ENCODE measurements at regions not wholly inside any gene's neighbourhood (a gene's known extent, or its start where the extent isn't known, plus 50 kb on each side); places are given as distances from the start of the nearest gene placed in this dataset.

DNA sequence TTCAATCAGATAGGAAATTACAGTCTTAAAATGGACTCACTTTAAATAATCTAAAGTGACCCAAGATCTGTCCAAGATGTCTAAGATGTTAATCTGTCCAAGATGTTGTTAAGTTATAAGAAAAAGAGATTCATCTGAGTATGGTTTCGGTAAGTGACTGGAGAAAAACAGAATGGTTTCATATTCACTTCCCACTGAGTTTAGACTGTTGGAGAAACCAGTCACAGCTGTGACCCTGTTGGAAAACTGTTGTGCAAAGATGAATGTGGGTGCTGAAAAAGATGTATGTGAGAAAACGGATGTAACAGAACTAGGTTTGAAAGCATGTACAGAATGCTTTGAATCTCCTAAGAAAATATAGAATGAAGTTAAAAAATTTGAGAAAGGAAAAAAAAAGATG lies 325.9 kb downstream of the COL12A1 start:
- no peaks in the 10 kb centered on the region for H3K36me3 ChIP-seq (ENCODE audit: control insufficient read depth in 1 of 2, insufficient read depth in 2 of 2, low read length in 2 of 2)
- H3K4me2 ChIP-seq (ENCODE audit: low read length) = no peak overlapping the region
- H3K79me1 ChIP-seq (ENCODE audit: low read length) = no peaks in the 10 kb centered on the region
- H2AFZ ChIP-seq (ENCODE audit: insufficient read depth, low read length, poor library complexity) = no peak overlapping the region
- no peak overlapping the region for H2BK5ac ChIP-seq (ENCODE audit: low read depth, low read length, poor library complexity)
- H4K91ac ChIP-seq (ENCODE audit: low read depth, low read length) = no peak overlapping the region
- no peak overlapping the region for H3K9ac ChIP-seq (ENCODE audit: low read length)
- no peak overlapping the region for H4K12ac ChIP-seq (ENCODE audit: low read depth, low read length)
- H3K9me3 ChIP-seq (ENCODE audit: insufficient read depth, low read depth, low read length) = no peaks in the 10 kb centered on the region
- H3K27ac ChIP-seq (ENCODE audit: low read depth, low read length) = no peak overlapping the region
- no peaks in the 10 kb centered on the region for H3K79me2 ChIP-seq (ENCODE audit: control insufficient read depth, insufficient read depth, low read length, poor library complexity)
- H3K4me3 ChIP-seq (ENCODE audit: low read depth, low read length) = no peak overlapping the region
- H2BK120ac ChIP-seq (ENCODE audit: insufficient read depth, low read length, poor library complexity) = no peak overlapping the region
- H3K18ac ChIP-seq (ENCODE audit: low read length) = no peak overlapping the region
- no peak overlapping the region for H3K14ac ChIP-seq (ENCODE audit: low read length)
- no peaks in the 10 kb centered on the region for H3K27me3 ChIP-seq (ENCODE audit: insufficient read depth, low read length)
- no peak overlapping the region for H3K4ac ChIP-seq (ENCODE audit: low read depth, low read length)
- H3K4me1 ChIP-seq (ENCODE audit: control insufficient read depth in 1 of 2, insufficient read depth in 2 of 2, low read length in 2 of 2) = no peaks in the 10 kb centered on the region
- H4K8ac ChIP-seq (ENCODE audit: low read depth, low read length) = no peak overlapping the region
- no peak overlapping the region for H2AK5ac ChIP-seq (ENCODE audit: low read length)
- WGBS (ENCODE audit: extremely low coverage, insufficient coverage, insufficient read length) = no CpG with 5 or more reads among the region's 2 CpGs
- DNase-seq = no peak
- no peak overlapping the region for H2BK12ac ChIP-seq (ENCODE audit: low read length)
- H3K23ac ChIP-seq (ENCODE audit: low read length) = no peak overlapping the region

DNA sequence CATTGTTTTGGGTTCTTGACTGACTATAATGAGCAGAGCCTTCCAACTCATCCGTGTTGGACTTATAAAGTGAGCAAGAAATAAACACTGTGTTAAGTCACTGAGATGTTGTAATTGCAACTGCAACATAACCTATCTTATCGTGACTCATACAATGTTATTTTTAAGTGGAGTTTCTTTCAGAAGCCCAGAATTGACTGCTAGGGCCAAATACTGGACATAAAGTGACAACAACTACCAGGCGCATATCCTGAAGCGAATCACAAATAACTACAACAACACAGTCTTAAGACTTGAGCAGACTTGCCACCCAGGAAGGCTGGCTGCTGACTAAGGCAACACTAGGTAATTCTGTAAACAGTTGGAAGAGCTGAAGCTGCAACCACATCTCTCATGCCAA lies 326.6 kb downstream of the COL12A1 start:
- Histone ChIP-seq H2BK120ac (ENCODE audit: insufficient read depth, low read length, poor library complexity) (no peak overlapping the region), H3K27ac (ENCODE audit: low read depth, low read length) (no peak overlapping the region), H3K4me1 (ENCODE audit: control insufficient read depth in 1 of 2, insufficient read depth in 2 of 2, low read length in 2 of 2) (no peaks in the 10 kb centered on the region), H3K9me3 (ENCODE audit: insufficient read depth, low read depth, low read length) (no peaks in the 10 kb centered on the region), H3K27me3 (ENCODE audit: insufficient read depth, low read length) (no peaks in the 10 kb centered on the region), H3K9ac (ENCODE audit: low read length) (no peak overlapping the region), H3K4me3 (ENCODE audit: low read depth, low read length) (no peak overlapping the region), H2AK5ac (ENCODE audit: low read length) (no peak overlapping the region), H3K79me1 (ENCODE audit: low read length) (no peaks in the 10 kb centered on the region), H3K36me3 (ENCODE audit: control insufficient read depth in 1 of 2, insufficient read depth in 2 of 2, low read length in 2 of 2) (no peaks in the 10 kb centered on the region), H3K23ac (ENCODE audit: low read length) (no peak overlapping the region), H3K14ac (ENCODE audit: low read length) (no peak overlapping the region), H3K79me2 (ENCODE audit: control insufficient read depth, insufficient read depth, low read length, poor library complexity) (no peaks in the 10 kb centered on the region), H2BK5ac (ENCODE audit: low read depth, low read length, poor library complexity) (no peak overlapping the region), H4K8ac (ENCODE audit: low read depth, low read length) (no peak overlapping the region), H3K4ac (ENCODE audit: low read depth, low read length) (no peak overlapping the region), H2AFZ (ENCODE audit: insufficient read depth, low read length, poor library complexity) (no peak overlapping the region), H4K91ac (ENCODE audit: low read depth, low read length) (no peak overlapping the region), H4K12ac (ENCODE audit: low read depth, low read length) (no peak overlapping the region), H3K18ac (ENCODE audit: low read length) (no peak overlapping the region), H2BK12ac (ENCODE audit: low read length) (no peak overlapping the region), H3K4me2 (ENCODE audit: low read length) (no peak overlapping the region)
- peak in 1 of 2 donors; percentile 30 for DNase-seq
- no CpG with 5 or more reads among the region's 4 CpGs for WGBS (ENCODE audit: extremely low coverage, insufficient coverage, insufficient read length)

DNA sequence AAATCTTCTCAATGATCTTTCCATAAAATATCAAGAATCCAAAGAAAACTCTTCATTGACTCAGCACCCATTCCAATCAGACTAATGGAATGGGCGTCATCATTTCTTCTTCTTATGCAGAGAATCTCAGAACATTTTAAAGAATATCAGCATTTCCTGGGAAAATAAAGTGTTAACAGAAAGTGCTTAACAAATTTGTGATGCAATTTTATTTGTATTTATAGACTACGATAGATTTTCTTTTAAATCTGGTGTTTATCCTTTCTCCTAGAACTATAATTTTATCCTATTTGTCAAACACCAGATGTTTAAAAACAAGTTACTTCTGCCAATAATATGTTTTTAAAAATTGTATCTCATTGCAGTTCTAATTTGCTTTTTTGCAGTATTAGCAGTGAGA lies 330.7 kb downstream of the COL12A1 start:
- no peak overlapping the region for H3K23ac ChIP-seq (ENCODE audit: low read length)
- no peaks in the 10 kb centered on the region for H3K27me3 ChIP-seq (ENCODE audit: insufficient read depth, low read length)
- no peak overlapping the region for H4K12ac ChIP-seq (ENCODE audit: low read depth, low read length)
- no peak overlapping the region for H3K27ac ChIP-seq (ENCODE audit: low read depth, low read length)
- H3K79me2 ChIP-seq (ENCODE audit: control insufficient read depth, insufficient read depth, low read length, poor library complexity) = no peaks in the 10 kb centered on the region
- no peaks in the 10 kb centered on the region for H3K36me3 ChIP-seq (ENCODE audit: control insufficient read depth in 1 of 2, insufficient read depth in 2 of 2, low read length in 2 of 2)
- H3K14ac ChIP-seq (ENCODE audit: low read length) = no peak overlapping the region
- no peak overlapping the region for H2BK12ac ChIP-seq (ENCODE audit: low read length)
- H3K9me3 ChIP-seq (ENCODE audit: insufficient read depth, low read depth, low read length) = no peaks in the 10 kb centered on the region
- no peak overlapping the region for H4K8ac ChIP-seq (ENCODE audit: low read depth, low read length)
- H2AFZ ChIP-seq (ENCODE audit: insufficient read depth, low read length, poor library complexity) = no peak overlapping the region
- H3K4ac ChIP-seq (ENCODE audit: low read depth, low read length) = no peak overlapping the region
- no peak overlapping the region for H3K9ac ChIP-seq (ENCODE audit: low read length)
- no peaks in the 10 kb centered on the region for H3K4me1 ChIP-seq (ENCODE audit: control insufficient read depth in 1 of 2, insufficient read depth in 2 of 2, low read length in 2 of 2)
- no peak overlapping the region for H4K91ac ChIP-seq (ENCODE audit: low read depth, low read length)
- no peak overlapping the region for H2BK5ac ChIP-seq (ENCODE audit: low read depth, low read length, poor library complexity)
- no peaks in the 10 kb centered on the region for H3K79me1 ChIP-seq (ENCODE audit: low read length)
- DNase-seq = no peak
- no CpG with 5 or more reads among the region's 2 CpGs for WGBS (ENCODE audit: extremely low coverage, insufficient coverage, insufficient read length)
- H3K4me3 ChIP-seq (ENCODE audit: low read depth, low read length) = no peak overlapping the region
- no peak overlapping the region for H3K4me2 ChIP-seq (ENCODE audit: low read length)
- H2AK5ac ChIP-seq (ENCODE audit: low read length) = no peak overlapping the region
- H3K18ac ChIP-seq (ENCODE audit: low read length) = no peak overlapping the region
- no peak overlapping the region for H2BK120ac ChIP-seq (ENCODE audit: insufficient read depth, low read length, poor library complexity)

DNA sequence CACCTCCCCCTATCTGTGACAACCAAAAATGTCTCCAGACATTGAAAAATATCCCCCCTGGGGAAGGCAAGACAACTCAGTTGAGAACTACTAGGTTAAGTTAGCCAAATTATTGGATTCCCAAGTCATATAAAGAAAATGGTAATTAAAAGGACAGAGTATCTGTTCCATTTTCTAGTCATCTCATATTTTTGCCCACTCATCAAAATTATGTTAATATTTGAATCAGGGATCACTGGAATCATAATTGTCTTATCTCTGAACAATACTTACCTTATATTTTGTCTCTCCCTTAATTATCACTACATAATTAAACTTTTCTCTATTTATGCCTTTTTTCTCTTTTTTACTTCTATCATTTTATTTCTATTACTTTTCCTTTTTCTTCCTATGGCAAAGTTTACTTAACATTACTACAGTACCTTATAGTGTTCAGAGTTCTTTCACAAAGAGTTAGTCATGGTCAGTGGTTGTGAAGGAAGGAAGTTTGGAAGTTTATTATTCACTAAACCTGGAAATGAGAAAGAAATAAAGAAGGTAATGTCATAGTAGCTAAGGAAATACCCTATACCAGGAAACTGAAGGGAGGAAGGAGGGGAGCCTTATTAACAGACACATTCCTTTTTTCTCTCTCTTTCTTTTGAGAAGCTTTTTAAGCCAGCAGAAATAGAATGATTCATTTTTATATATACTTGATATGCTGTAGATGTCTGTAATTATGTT lies 332.9 kb downstream of the COL12A1 start:
- Histone ChIP-seq H4K12ac (ENCODE audit: low read depth, low read length) (no peak overlapping the region), H3K9me3 (ENCODE audit: insufficient read depth, low read depth, low read length) (no peaks in the 10 kb centered on the region), H3K79me2 (ENCODE audit: control insufficient read depth, insufficient read depth, low read length, poor library complexity) (no peaks in the 10 kb centered on the region), H4K91ac (ENCODE audit: low read depth, low read length) (no peak overlapping the region), H2BK5ac (ENCODE audit: low read depth, low read length, poor library complexity) (no peak overlapping the region), H2AK5ac (ENCODE audit: low read length) (no peak overlapping the region), H3K4ac (ENCODE audit: low read depth, low read length) (no peak overlapping the region), H2BK120ac (ENCODE audit: insufficient read depth, low read length, poor library complexity) (no peak overlapping the region), H3K4me1 (ENCODE audit: control insufficient read depth in 1 of 2, insufficient read depth in 2 of 2, low read length in 2 of 2) (no peaks in the 10 kb centered on the region), H2AFZ (ENCODE audit: insufficient read depth, low read length, poor library complexity) (no peak overlapping the region), H3K4me3 (ENCODE audit: low read depth, low read length) (no peak overlapping the region), H3K18ac (ENCODE audit: low read length) (no peak overlapping the region), H3K23ac (ENCODE audit: low read length) (no peak overlapping the region), H3K9ac (ENCODE audit: low read length) (no peak overlapping the region), H3K27me3 (ENCODE audit: insufficient read depth, low read length) (no peaks in the 10 kb centered on the region), H2BK12ac (ENCODE audit: low read length) (no peak overlapping the region), H3K27ac (ENCODE audit: low read depth, low read length) (no peak overlapping the region), H3K14ac (ENCODE audit: low read length) (no peak overlapping the region), H3K4me2 (ENCODE audit: low read length) (no peak overlapping the region), H4K8ac (ENCODE audit: low read depth, low read length) (no peak overlapping the region), H3K79me1 (ENCODE audit: low read length) (no peaks in the 10 kb centered on the region), H3K36me3 (ENCODE audit: control insufficient read depth in 1 of 2, insufficient read depth in 2 of 2, low read length in 2 of 2) (no peaks in the 10 kb centered on the region)
- no peak for DNase-seq
